ENCODE measurements at regions not wholly inside any gene's neighbourhood (a gene's known extent, or its start where the extent isn't known, plus 50 kb on each side); places are given as distances from the start of the nearest gene placed in this dataset.

GRCh38 chr5:56688402-56688801 is 126.9 kb upstream of the MAP3K1 start:
- TF ChIP-seq POLR2A (IDR thresholded peaks at IDR 0.05) (no peak), CTCF (IDR thresholded peaks at IDR 0.05) (no peak), POLR2AphosphoS5 (IDR thresholded peaks at IDR 0.05) (no peak), EP300 (IDR thresholded peaks at IDR 0.05) (no peak)

All from stomach (tissue), 4 donors.